ENCODE measurements at regions not wholly inside any gene's neighbourhood (a gene's known extent, or its start where the extent isn't known, plus 50 kb on each side); places are given as distances from the start of the nearest gene placed in this dataset.

- Histone ChIP-seq H3K27ac (ENCODE audit: low read length) (no peak overlapping the region), H3K4me1 (ENCODE audit: low read length) (no peaks in the 10 kb centered on the region), H3K9ac (ENCODE audit: low read length) (no peak overlapping the region), H3K36me3 (replicated peaks; ENCODE audit: low read depth, low read length) (no peaks in the 10 kb centered on the region), H2AFZ (ENCODE audit: low read depth, low read length) (no peak overlapping the region), H3K4me2 (ENCODE audit: low read length) (no peak overlapping the region), H3K9me3 (ENCODE audit: insufficient read depth, low read length) (no peaks in the 10 kb centered on the region), H3K4me3 (ENCODE audit: low read length) (no peak overlapping the region), H3K27me3 (ENCODE audit: low read depth, low read length) (no peaks in the 10 kb centered on the region), H4K20me1 (ENCODE audit: insufficient read depth, low read length) (no peaks in the 10 kb centered on the region), H3K79me2 (ENCODE audit: low read length) (no peaks in the 10 kb centered on the region)
- TF ChIP-seq CTCF (IDR thresholded peaks at IDR 0.05; ENCODE audit: low read depth, low read length) (no peak), EZH2phosphoT487 (IDR thresholded peaks at IDR 0.05; ENCODE audit: low read depth) (no peak)
Observed at GRCh38 chr10:21281765-21282484, 243.6 kb downstream of the SKIDA1 start.

- Histone ChIP-seq H4K20me1 (ENCODE audit: insufficient read depth, low read length) (no peaks in the 10 kb centered on the region), H3K79me2 (ENCODE audit: low read length) (no peaks in the 10 kb centered on the region), H3K27me3 (ENCODE audit: low read depth, low read length) (no peaks in the 10 kb centered on the region), H3K27ac (ENCODE audit: low read length) (no peak overlapping the region), H3K4me3 (ENCODE audit: low read length) (no peak overlapping the region), H3K36me3 (replicated peaks; ENCODE audit: low read depth, low read length) (no peaks in the 10 kb centered on the region), H2AFZ (ENCODE audit: low read depth, low read length) (no peak overlapping the region), H3K9me3 (ENCODE audit: insufficient read depth, low read length) (no peaks in the 10 kb centered on the region), H3K4me2 (ENCODE audit: low read length) (no peak overlapping the region), H3K4me1 (ENCODE audit: low read length) (no peaks in the 10 kb centered on the region), H3K9ac (ENCODE audit: low read length) (no peak overlapping the region)
- TF ChIP-seq CTCF (IDR thresholded peaks at IDR 0.05; ENCODE audit: low read depth, low read length) (no peak), EZH2phosphoT487 (IDR thresholded peaks at IDR 0.05; ENCODE audit: low read depth) (no peak)
Observed at GRCh38 chr10:21280971-21281572, 244.4 kb downstream of the SKIDA1 start.

- TF ChIP-seq CTCF (IDR thresholded peaks at IDR 0.05; ENCODE audit: low read depth, low read length) = no peak
- no peak for TF ChIP-seq EZH2phosphoT487 (IDR thresholded peaks at IDR 0.05; ENCODE audit: low read depth)
Observed at GRCh38 chr10:21280037-21280436, 245.4 kb downstream of the SKIDA1 start.

GRCh38 chr10:21279217-21279575 is 246.3 kb downstream of the SKIDA1 start:
- H3K36me3 ChIP-seq (replicated peaks; ENCODE audit: low read depth, low read length) = no peaks in the 10 kb centered on the region
- H3K9me3 ChIP-seq (ENCODE audit: insufficient read depth, low read length) = no peaks in the 10 kb centered on the region
- no peaks in the 10 kb centered on the region for H3K79me2 ChIP-seq (ENCODE audit: low read length)
- no peak overlapping the region for H3K4me3 ChIP-seq (ENCODE audit: low read length)
- no peak overlapping the region for H3K9ac ChIP-seq (ENCODE audit: low read length)
- no peaks in the 10 kb centered on the region for H3K4me1 ChIP-seq (ENCODE audit: low read length)
- H4K20me1 ChIP-seq (ENCODE audit: insufficient read depth, low read length) = no peaks in the 10 kb centered on the region
- no peaks in the 10 kb centered on the region for H3K27me3 ChIP-seq (ENCODE audit: low read depth, low read length)
- no peak overlapping the region for H3K27ac ChIP-seq (ENCODE audit: low read length)
- no peak overlapping the region for H3K4me2 ChIP-seq (ENCODE audit: low read length)
- TF ChIP-seq EZH2phosphoT487 (IDR thresholded peaks at IDR 0.05; ENCODE audit: low read depth) = no peak
- no peak for TF ChIP-seq CTCF (IDR thresholded peaks at IDR 0.05; ENCODE audit: low read depth, low read length)
- no peak overlapping the region for H2AFZ ChIP-seq (ENCODE audit: low read depth, low read length)

More at GRCh38 chr10:21280037-21280436, 245.4 kb downstream of the SKIDA1 start:
- Histone ChIP-seq H3K27me3 (ENCODE audit: low read depth, low read length) (no peaks in the 10 kb centered on the region), H2AFZ (ENCODE audit: low read depth, low read length) (no peak overlapping the region), H3K9me3 (ENCODE audit: insufficient read depth, low read length) (no peaks in the 10 kb centered on the region), H3K27ac (ENCODE audit: low read length) (no peak overlapping the region), H3K36me3 (replicated peaks; ENCODE audit: low read depth, low read length) (no peaks in the 10 kb centered on the region), H3K4me2 (ENCODE audit: low read length) (no peak overlapping the region), H4K20me1 (ENCODE audit: insufficient read depth, low read length) (no peaks in the 10 kb centered on the region), H3K4me3 (ENCODE audit: low read length) (no peak overlapping the region), H3K9ac (ENCODE audit: low read length) (no peak overlapping the region), H3K79me2 (ENCODE audit: low read length) (no peaks in the 10 kb centered on the region), H3K4me1 (ENCODE audit: low read length) (no peaks in the 10 kb centered on the region)

Data from OCI-LY3 (cell line).